ENCODE measurements at regions not wholly inside any gene's neighbourhood (a gene's known extent, or its start where the extent isn't known, plus 50 kb on each side); places are given as distances from the start of the nearest gene placed in this dataset.

DNA sequence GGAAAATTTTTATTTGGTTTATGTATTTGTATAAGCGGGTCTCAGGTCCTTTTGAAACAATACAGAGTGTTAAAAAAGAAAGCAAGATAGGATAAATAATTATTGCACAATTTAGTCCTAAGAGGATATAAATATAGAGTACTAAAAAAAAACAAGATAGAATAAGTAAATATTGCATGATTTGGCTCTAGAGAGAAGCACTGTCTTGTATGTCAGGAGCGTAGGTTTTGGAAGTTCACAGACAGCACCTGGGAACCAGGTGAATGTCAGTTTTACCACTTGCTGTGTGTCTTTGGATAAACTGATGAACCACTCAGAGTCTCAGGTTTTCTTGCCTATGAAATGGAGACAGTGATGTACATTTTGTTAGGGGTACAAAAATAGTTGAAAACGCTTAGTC, 266.2 kb upstream of the ADAMTSL1 start:
- Mint-ChIP-seq H3K9me3 (peaks cover 0 to 2% (median 0%) of the 10 kb centered on the region in 5 donors), H3K4me3 (no peak overlapping the region), H3K27me3 (peaks cover 0 to 2% of the 10 kb centered on the region in 2 donors), H3K27ac (no peak overlapping the region), H3K36me3 (no peaks in the 10 kb centered on the region), H3K4me1 (no peaks in the 10 kb centered on the region)
- ChIA-PET POLR2A (no interaction called here), CTCF (no interaction called here)
- H3K27me3 ChIP-seq (ENCODE audit: insufficient read depth, low read length, poor library complexity, severe bottlenecking): no peaks in the 10 kb centered on the region
- H3K4me3 ChIP-seq (ENCODE audit: low read length): no peak overlapping the region
- H3K9me3 ChIP-seq (ENCODE audit: low read length): no peaks in the 10 kb centered on the region
- no peak for DNase-seq
- H3K36me3 ChIP-seq (ENCODE audit: insufficient read depth, low read length): no peaks in the 10 kb centered on the region
- no peaks in the 10 kb centered on the region for H3K4me1 ChIP-seq (ENCODE audit: insufficient read depth, low read length)
- no peak overlapping the region for H3K27ac ChIP-seq (ENCODE audit: low read depth, low read length)

DNA sequence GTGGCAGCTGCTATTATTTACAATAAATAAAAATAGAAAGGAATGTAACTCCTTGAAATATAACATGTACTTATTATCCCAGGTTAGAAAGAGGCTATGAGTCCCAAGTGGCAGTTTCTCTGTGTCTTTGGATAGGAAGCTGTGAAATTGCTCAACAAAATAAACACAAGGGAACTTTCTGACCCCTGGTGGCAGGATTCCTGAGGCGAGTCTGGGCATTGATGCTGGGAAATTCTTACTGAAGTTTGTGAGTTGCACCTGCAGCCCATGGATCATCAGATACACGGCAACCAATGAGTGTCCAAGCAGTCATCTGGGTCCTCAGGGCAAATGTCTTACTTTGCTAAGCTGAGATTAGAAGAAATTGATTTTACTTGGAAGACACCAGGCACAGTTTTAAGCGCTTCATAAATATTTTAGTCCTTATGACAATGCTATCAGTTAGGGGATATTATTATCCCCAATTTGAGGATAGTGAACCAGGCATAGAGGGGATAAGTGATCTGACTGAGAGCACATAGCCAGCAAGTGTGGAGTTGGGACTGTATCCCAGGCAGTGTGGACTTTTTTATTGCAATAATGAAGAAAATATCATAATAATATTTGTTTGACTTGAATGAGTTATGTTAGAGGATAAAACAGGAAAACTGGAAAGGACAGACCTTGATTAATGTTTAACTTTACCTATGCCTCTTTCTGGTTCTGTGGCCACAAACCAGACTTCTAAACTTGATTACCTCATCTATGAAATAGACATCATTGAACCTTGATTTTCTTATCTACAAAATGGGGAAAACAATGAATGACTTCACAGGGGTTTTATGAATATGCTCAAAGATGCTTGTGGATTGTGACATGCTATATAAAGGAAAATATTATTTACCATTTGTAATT, 265.5 kb upstream of the ADAMTSL1 start:
- H3K27me3 ChIP-seq (ENCODE audit: insufficient read depth, low read length, poor library complexity, severe bottlenecking): no peaks in the 10 kb centered on the region
- Mint-ChIP-seq H3K4me1 (no peaks in the 10 kb centered on the region), H3K27ac (no peak overlapping the region), H3K4me3 (no peak overlapping the region), H3K36me3 (no peaks in the 10 kb centered on the region), H3K27me3 (peaks cover 0 to 2% of the 10 kb centered on the region in 2 donors), H3K9me3 (peaks cover 0 to 2% (median 0%) of the 10 kb centered on the region in 5 donors)
- ChIA-PET CTCF (no interaction called here), POLR2A (no interaction called here)
- no peaks in the 10 kb centered on the region for H3K4me1 ChIP-seq (ENCODE audit: insufficient read depth, low read length)
- H3K9me3 ChIP-seq (ENCODE audit: low read length): no peaks in the 10 kb centered on the region
- DNase-seq: no peak
- no peaks in the 10 kb centered on the region for H3K36me3 ChIP-seq (ENCODE audit: insufficient read depth, low read length)
- no peak overlapping the region for H3K4me3 ChIP-seq (ENCODE audit: low read length)
- no peak overlapping the region for H3K27ac ChIP-seq (ENCODE audit: low read depth, low read length)

DNA sequence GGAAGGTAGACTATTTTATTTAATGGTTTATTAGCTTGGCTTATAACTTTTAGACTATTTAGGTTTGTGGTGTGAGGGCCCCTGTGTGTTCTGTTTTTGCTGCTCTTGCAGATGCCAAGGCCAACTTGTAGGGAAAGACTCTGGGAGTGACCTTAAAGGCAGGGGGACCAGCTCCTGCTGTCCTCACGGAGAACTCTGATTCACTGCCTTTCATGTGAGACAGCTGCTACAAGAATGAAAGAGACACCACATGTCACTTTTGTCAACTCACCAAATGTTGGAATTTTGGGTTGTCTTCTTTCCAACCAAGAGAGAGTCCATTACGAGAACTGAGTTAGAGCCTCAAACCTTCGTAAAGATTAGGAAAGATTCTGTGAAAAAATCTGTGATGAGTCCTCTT, 258.3 kb upstream of the ADAMTSL1 start:
- Mint-ChIP-seq H3K9me3 (peaks cover 0 to 2% (median 0%) of the 10 kb centered on the region in 5 donors), H3K4me1 (no peaks in the 10 kb centered on the region), H3K36me3 (no peaks in the 10 kb centered on the region), H3K27ac (no peak overlapping the region), H3K27me3 (no peaks in the 10 kb centered on the region), H3K4me3 (no peak overlapping the region)
- Histone ChIP-seq H3K4me3 (ENCODE audit: low read length) (no peak overlapping the region), H3K36me3 (ENCODE audit: insufficient read depth, low read length) (no peaks in the 10 kb centered on the region), H3K27me3 (ENCODE audit: insufficient read depth, low read length, poor library complexity, severe bottlenecking) (no peaks in the 10 kb centered on the region), H3K9me3 (ENCODE audit: low read length) (no peaks in the 10 kb centered on the region), H3K27ac (ENCODE audit: low read depth, low read length) (no peak overlapping the region), H3K4me1 (ENCODE audit: insufficient read depth, low read length) (no peaks in the 10 kb centered on the region)
- CTCF ChIA-PET: no interaction called here
- no peak for DNase-seq
- POLR2A ChIA-PET: no interaction called here

DNA sequence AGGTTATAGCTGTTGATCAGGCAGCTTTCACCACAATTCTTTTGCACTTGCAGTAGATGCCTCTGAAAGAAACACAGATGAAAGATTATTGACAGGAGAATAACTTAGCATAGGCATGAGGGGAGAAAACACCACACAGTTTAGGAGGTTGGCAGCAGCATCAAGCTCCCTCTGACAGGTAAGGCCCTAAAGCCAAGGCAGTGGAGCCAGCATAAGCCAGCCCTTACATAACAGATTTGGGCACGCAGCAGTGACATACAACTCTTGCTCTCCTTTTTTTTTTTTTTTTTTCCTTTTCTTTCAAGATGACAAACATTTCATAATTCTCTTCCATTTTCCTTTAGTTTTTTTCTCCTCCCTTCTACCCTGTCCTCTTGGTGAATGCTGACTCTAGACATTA, 257.6 kb upstream of the ADAMTSL1 start:
- no peaks in the 10 kb centered on the region for H3K36me3 Mint-ChIP-seq
- H3K9me3 ChIP-seq (ENCODE audit: low read length): no peaks in the 10 kb centered on the region
- POLR2A ChIA-PET: no interaction called here
- no peak for DNase-seq
- no peaks in the 10 kb centered on the region for H3K27me3 Mint-ChIP-seq
- H3K27me3 ChIP-seq (ENCODE audit: insufficient read depth, low read length, poor library complexity, severe bottlenecking): no peaks in the 10 kb centered on the region
- H3K27ac Mint-ChIP-seq: no peak overlapping the region
- CTCF ChIA-PET: no interaction called here
- H3K27ac ChIP-seq (ENCODE audit: low read depth, low read length): no peak overlapping the region
- H3K4me1 ChIP-seq (ENCODE audit: insufficient read depth, low read length): no peaks in the 10 kb centered on the region
- H3K9me3 Mint-ChIP-seq: peaks cover 0 to 2% (median 0%) of the 10 kb centered on the region in 5 donors
- no peaks in the 10 kb centered on the region for H3K4me1 Mint-ChIP-seq
- no peaks in the 10 kb centered on the region for H3K36me3 ChIP-seq (ENCODE audit: insufficient read depth, low read length)
- no peak overlapping the region for H3K4me3 ChIP-seq (ENCODE audit: low read length)
- no peak overlapping the region for H3K4me3 Mint-ChIP-seq

DNA sequence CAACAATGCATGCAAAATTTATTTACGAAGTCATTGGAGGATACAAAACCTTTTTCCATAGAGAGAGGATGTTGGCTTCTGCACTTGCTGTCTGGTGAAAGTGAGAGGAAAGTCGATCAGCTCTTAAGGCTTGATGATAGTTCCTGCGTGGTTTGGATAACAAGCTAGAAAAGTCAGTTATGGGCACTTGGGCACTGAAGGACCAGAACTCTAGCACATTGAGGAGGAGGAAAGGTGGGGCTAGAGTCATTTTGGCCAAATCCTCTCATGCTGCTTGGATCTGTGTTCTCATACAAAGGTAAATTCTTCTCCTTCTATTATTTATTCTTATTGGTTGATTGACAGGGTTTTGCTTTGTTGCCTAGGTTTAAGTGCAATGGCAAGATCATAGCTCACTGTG, 245.9 kb upstream of the ADAMTSL1 start:
- H3K27me3 ChIP-seq (ENCODE audit: insufficient read depth, low read length, poor library complexity, severe bottlenecking): no peaks in the 10 kb centered on the region
- H3K9me3 ChIP-seq (ENCODE audit: low read length): no peaks in the 10 kb centered on the region
- H3K27me3 Mint-ChIP-seq: no peaks in the 10 kb centered on the region
- H3K4me1 Mint-ChIP-seq: no peaks in the 10 kb centered on the region
- POLR2A ChIA-PET: no interaction called here
- CTCF ChIA-PET: no interaction called here
- H3K4me3 ChIP-seq (ENCODE audit: low read length): no peak overlapping the region
- H3K4me1 ChIP-seq (ENCODE audit: insufficient read depth, low read length): no peaks in the 10 kb centered on the region
- no peak overlapping the region for H3K27ac ChIP-seq (ENCODE audit: low read depth, low read length)
- H3K36me3 Mint-ChIP-seq: no peaks in the 10 kb centered on the region
- no peak overlapping the region for H3K27ac Mint-ChIP-seq
- H3K36me3 ChIP-seq (ENCODE audit: insufficient read depth, low read length): no peaks in the 10 kb centered on the region
- no peak overlapping the region for H3K4me3 Mint-ChIP-seq
- no peaks in the 10 kb centered on the region for H3K9me3 Mint-ChIP-seq
- no peak for DNase-seq

DNA sequence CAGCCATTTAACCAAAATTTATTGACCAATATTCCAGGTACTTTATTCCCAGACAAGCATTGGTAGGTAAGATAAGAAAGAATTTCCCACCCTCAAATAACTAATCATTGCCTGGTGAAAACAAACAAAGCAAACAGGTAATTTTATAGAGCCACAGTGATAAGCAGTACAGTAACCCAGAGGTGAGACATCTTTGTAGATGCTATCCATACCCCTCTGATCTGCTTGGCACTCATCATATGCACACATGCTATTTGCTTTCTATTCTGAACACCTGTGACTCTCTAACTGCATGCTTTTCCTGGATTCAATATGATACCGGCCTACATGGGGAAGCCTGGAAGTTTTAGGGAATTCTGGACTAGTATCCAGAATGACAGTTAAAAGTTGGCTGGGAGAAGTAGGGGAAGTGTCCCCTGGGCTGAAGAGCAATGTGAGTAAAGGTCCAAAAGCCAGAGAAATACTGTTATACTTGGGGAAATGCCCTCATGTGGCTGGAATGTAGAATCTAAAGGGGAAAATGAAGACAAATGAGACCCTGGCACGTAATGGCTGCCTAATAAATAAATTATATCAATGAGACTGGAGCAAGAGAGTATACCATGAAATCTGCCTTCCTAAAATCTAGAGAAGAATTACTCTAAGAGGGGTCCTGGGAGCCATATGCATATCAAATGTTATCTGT, 243.8 kb upstream of the ADAMTSL1 start:
- H3K4me3 ChIP-seq (ENCODE audit: low read length): no peak overlapping the region
- H3K27ac ChIP-seq (ENCODE audit: low read depth, low read length): no peak overlapping the region
- POLR2A ChIA-PET: no interaction called here
- Mint-ChIP-seq H3K9me3 (no peaks in the 10 kb centered on the region), H3K4me1 (no peaks in the 10 kb centered on the region), H3K27ac (no peak overlapping the region), H3K4me3 (no peak overlapping the region), H3K36me3 (no peaks in the 10 kb centered on the region), H3K27me3 (peaks cover 0 to 4% of the 10 kb centered on the region in 2 donors)
- no peaks in the 10 kb centered on the region for H3K9me3 ChIP-seq (ENCODE audit: low read length)
- CTCF ChIA-PET: no interaction called here
- no peaks in the 10 kb centered on the region for H3K27me3 ChIP-seq (ENCODE audit: insufficient read depth, low read length, poor library complexity, severe bottlenecking)
- no peaks in the 10 kb centered on the region for H3K4me1 ChIP-seq (ENCODE audit: insufficient read depth, low read length)
- DNase-seq: no peak
- H3K36me3 ChIP-seq (ENCODE audit: insufficient read depth, low read length): no peaks in the 10 kb centered on the region

DNA sequence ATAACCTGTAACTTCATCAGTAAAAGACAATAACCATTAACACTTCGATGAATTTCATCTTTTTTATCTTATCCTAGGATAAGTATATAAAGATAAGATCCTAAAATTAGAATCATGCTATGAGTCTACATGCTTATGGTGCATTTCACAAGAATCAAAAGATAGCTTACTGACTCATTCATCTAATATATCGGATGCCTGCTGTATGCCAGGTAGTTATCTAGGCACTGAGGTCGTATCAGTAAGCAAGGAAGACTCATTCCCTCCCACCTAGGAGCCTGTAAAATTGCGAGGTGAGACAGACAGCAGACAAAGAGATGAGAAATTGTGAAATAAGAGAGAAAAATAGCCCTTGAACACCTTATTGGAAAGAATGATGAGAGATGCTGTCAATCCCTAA, 240.6 kb upstream of the ADAMTSL1 start:
- Mint-ChIP-seq H3K4me1 (no peaks in the 10 kb centered on the region), H3K36me3 (no peaks in the 10 kb centered on the region), H3K27ac (no peak overlapping the region), H3K9me3 (no peaks in the 10 kb centered on the region), H3K27me3 (peaks cover 0 to 11% of the 10 kb centered on the region in 2 donors), H3K4me3 (no peak overlapping the region)
- DNase-seq: no peak
- Histone ChIP-seq H3K36me3 (ENCODE audit: insufficient read depth, low read length) (no peaks in the 10 kb centered on the region), H3K27ac (ENCODE audit: low read depth, low read length) (no peak overlapping the region), H3K4me3 (ENCODE audit: low read length) (no peak overlapping the region), H3K9me3 (ENCODE audit: low read length) (no peaks in the 10 kb centered on the region), H3K27me3 (ENCODE audit: insufficient read depth, low read length, poor library complexity, severe bottlenecking) (no peaks in the 10 kb centered on the region), H3K4me1 (ENCODE audit: insufficient read depth, low read length) (no peaks in the 10 kb centered on the region)
- ChIA-PET CTCF (no interaction called here), POLR2A (no interaction called here)

DNA sequence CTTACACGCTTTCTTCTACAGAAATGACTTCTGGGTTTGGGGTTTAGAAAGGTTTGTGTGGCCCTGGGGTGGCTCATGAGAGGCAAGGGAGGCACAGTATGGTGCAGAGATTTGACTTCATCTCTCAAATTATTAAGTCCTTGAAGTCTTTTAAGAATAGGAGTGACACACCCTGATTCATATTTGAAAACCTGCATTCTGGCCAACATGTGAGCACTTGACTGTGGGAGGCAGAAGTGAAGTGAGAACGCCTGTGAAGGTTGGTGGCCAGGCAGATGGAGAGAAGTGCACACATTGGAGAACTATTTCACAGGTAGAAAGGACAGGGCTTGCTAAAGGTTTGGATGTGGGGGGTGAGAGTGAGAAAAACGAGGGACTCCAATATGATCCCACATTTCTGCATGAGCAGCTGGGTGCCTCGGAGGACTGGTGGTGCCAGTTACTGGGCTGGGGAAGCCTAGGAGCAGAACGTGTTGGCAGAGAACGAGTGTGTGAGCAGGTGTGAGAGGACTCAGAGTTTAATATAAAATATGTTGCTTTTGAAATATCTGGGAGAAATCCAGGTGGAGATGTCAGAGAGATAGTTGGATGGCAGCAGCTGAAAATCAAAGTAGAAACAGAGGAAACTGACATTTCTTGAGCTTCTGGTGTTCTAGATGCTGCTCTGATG, 240.0 kb upstream of the ADAMTSL1 start:
- H3K27me3 ChIP-seq (ENCODE audit: insufficient read depth, low read length, poor library complexity, severe bottlenecking): no peaks in the 10 kb centered on the region
- H3K36me3 ChIP-seq (ENCODE audit: insufficient read depth, low read length): no peaks in the 10 kb centered on the region
- Mint-ChIP-seq H3K4me3 (no peak overlapping the region), H3K27me3 (peaks cover 0 to 11% of the 10 kb centered on the region in 2 donors), H3K4me1 (no peaks in the 10 kb centered on the region), H3K36me3 (no peaks in the 10 kb centered on the region), H3K9me3 (no peaks in the 10 kb centered on the region), H3K27ac (no peak overlapping the region)
- POLR2A ChIA-PET: no interaction called here
- no peak for DNase-seq
- no peaks in the 10 kb centered on the region for H3K4me1 ChIP-seq (ENCODE audit: insufficient read depth, low read length)
- no peak overlapping the region for H3K27ac ChIP-seq (ENCODE audit: low read depth, low read length)
- no peak overlapping the region for H3K4me3 ChIP-seq (ENCODE audit: low read length)
- CTCF ChIA-PET: no interaction called here
- no peaks in the 10 kb centered on the region for H3K9me3 ChIP-seq (ENCODE audit: low read length)
